Kidney (tissue), 13 donors: ENCODE measurements at regions not wholly inside any gene's neighbourhood (a gene's known extent, or its start where the extent isn't known, plus 50 kb on each side); places are given as distances from the start of the nearest gene placed in this dataset.

Experiments
- DNase-seq, 5 donors: peaks; one replicate each; pipeline ENCODE4 v3.0.0-alpha.2; 2013 to 2020
- FAIRE-seq: peaks from 2 replicates; lab custom pipeline; 2012; peaks lifted over from hg19 to GRCh38; lab: Jason Lieb, UNC
- H3K27ac ChIP-seq, 2 donors: one replicate each; pipeline ENCODE4 v1.7.0; 2013; ENCODE audit warnings: low read depth in 2 of 2, low read length in 2 of 2, inconsistent platforms in 1 of 2
- H3K27me3 ChIP-seq: one replicate; pipeline ENCODE4 v1.7.1; 2013; ENCODE audit warnings: low read length, inconsistent platforms; ENCODE audit not compliant: control insufficient read depth, insufficient read depth
- H3K36me3 ChIP-seq, 3 donors: one replicate each; pipeline versions ENCODE4 v1.7.0 to v1.7.1; 2013; ENCODE audit warnings: low read length in 3 of 3, control low read depth in 1 of 3, inconsistent platforms in 1 of 3; ENCODE audit not compliant: insufficient read depth in 3 of 3, control insufficient read depth in 2 of 3
- H3K4me1 ChIP-seq, 3 donors: one replicate each; pipeline versions ENCODE4 v1.7.0 to v1.7.1; 2013; ENCODE audit warnings: low read length in 3 of 3, inconsistent platforms in 1 of 3, low read depth in 1 of 3; ENCODE audit not compliant: control insufficient read depth in 2 of 3, insufficient read depth in 2 of 3
- H3K4me3 ChIP-seq, 3 donors: one replicate each; pipeline versions ENCODE4 v1.7.0 to v1.8.1; 2013; ENCODE audit warnings: low read length in 3 of 3, control low read depth in 1 of 3, inconsistent platforms in 1 of 3
- H3K9ac ChIP-seq, 3 donors: one replicate each; pipeline versions ENCODE4 v1.7.0 to v1.7.1; 2013; ENCODE audit warnings: low read length in 3 of 3, control low read depth in 1 of 3, inconsistent platforms in 1 of 3
- H3K9me3 ChIP-seq, 3 donors: one replicate each; pipeline versions ENCODE4 v1.7.0 to v1.7.1; 2013; ENCODE audit warnings: low read length in 3 of 3, control low read depth in 1 of 3, inconsistent platforms in 1 of 3; ENCODE audit not compliant: control insufficient read depth in 2 of 3, insufficient read depth in 1 of 3
- intact Hi-C: fragments of 100-400 bp; cut with DNase I; formaldehyde crosslinking; loops from one replicate; pipeline ENCODE4 v1.11.1; 2022
- TF ChIP-seq, protein P1 (sequence below): IDR thresholded peaks from 3 replicates; pipeline ENCODE4 v1.5.1; 2012; ENCODE audit warnings: mild to moderate bottlenecking, moderate library complexity, borderline replicate concordance; ENCODE audit not compliant: insufficient read depth; ENCODE audit errors: extremely low read depth
- donor health status: control.
- donor health status: control.
- donor health status: control.
- donor health status: control.
- donor health status: control.
- donor health status: DM: yes; HTN: yes; CAD: no.
- donor health status: Normal renal cell carcinoma (clear cell type).

DNA sequence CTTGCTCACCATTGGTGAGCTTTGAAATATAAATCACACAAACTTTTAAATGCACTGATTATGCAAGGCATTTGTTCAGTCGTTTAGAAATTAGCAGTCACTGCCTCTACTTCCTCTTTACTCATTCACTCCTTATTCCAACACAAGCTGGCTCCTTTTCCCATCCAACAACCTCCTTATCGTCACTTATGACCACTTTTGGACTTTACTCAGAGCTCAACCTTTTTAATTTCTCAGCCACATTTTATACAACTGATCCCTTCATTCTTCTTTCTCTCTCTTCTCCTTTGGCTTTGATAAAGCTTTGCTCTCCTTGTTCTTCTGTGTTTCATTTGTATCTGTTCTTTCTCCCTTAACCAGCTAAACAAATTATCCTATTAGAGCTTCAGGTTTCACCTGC lies 126.4 kb upstream of the PLEKHA5 start:
- no peaks in the 10 kb centered on the region for H3K27me3 ChIP-seq
- no peaks in the 10 kb centered on the region for H3K9me3 ChIP-seq
- DNase-seq (no peak), FAIRE-seq (no peak)
- TF ChIP-seq, protein P1, sequence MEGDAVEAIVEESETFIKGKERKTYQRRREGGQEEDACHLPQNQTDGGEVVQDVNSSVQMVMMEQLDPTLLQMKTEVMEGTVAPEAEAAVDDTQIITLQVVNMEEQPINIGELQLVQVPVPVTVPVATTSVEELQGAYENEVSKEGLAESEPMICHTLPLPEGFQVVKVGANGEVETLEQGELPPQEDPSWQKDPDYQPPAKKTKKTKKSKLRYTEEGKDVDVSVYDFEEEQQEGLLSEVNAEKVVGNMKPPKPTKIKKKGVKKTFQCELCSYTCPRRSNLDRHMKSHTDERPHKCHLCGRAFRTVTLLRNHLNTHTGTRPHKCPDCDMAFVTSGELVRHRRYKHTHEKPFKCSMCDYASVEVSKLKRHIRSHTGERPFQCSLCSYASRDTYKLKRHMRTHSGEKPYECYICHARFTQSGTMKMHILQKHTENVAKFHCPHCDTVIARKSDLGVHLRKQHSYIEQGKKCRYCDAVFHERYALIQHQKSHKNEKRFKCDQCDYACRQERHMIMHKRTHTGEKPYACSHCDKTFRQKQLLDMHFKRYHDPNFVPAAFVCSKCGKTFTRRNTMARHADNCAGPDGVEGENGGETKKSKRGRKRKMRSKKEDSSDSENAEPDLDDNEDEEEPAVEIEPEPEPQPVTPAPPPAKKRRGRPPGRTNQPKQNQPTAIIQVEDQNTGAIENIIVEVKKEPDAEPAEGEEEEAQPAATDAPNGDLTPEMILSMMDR: no peak
- intact Hi-C loops: no loop called here
- H3K9ac ChIP-seq: no peak overlapping the region
- H3K36me3 ChIP-seq: no peaks in the 10 kb centered on the region
- no peak overlapping the region for H3K27ac ChIP-seq
- no peak overlapping the region for H3K4me3 ChIP-seq
- H3K4me1 ChIP-seq: no peaks in the 10 kb centered on the region

DNA sequence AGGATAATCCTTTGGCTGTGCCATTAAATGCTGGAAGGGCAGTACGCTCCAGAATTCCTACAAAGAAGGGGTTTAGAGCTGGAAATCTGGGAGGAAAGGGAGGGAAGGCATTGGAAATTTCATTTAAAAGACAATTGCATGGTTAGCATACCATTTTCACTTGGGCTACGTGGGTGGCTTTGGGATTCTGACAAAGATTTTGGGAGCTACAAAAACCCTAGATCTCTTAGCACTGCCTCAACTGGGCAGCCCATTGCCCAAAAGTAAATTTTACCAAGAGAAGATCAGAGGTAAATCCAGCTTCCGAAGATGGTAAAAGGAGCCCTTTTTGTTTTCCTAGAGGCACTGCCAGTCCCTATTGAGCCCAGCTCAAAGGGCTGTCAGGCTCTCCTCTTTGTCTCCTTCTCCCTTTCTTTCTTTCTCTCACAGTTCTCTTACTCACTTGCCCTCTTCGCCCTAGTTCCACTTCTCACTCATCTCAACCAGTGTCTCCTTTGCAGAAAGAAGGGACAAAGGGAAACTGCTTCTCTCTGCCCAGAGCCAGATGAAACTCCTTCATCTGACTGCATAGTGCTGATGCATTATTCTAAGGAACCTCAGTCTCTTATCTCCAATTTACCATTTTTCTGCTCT lies 125.4 kb upstream of the PLEKHA5 start:
- H3K27me3 ChIP-seq: no peaks in the 10 kb centered on the region
- no peak for DNase-seq
- intact Hi-C loops: no loop called here
- no peak for FAIRE-seq
- no peaks in the 10 kb centered on the region for H3K4me1 ChIP-seq
- no peak overlapping the region for H3K9ac ChIP-seq
- H3K9me3 ChIP-seq: no peaks in the 10 kb centered on the region
- TF ChIP-seq, protein P1: no peak
- no peaks in the 10 kb centered on the region for H3K36me3 ChIP-seq
- H3K4me3 ChIP-seq: no peak overlapping the region
- H3K27ac ChIP-seq: no peak overlapping the region

DNA sequence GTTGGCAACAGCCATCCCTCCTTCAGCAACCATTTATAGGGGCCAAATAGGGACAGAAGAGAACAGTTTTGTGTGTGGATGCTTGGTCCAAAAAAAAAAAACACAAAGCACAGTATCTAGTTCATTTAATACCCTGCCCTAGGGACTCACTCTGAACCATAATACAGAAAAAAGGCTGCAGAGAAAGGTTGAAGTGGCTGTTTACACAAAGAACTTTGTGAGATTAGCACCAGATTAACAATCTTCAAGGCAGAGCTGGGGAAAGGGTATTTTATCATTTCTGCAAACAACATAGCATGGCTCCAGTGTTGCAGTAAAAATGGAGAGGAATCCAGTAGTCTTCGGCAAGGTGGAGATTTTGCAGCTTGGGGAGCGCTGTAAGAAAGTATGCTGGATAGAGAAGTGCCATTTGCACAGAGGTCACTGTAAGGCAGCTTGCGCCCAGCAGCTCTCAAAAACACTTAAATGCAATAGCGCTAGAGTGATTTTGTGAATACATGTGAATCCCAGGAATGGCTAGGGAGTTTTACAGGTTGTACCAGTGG lies 124.2 kb upstream of the PLEKHA5 start:
- H3K4me3 ChIP-seq: no peak overlapping the region
- no peaks in the 10 kb centered on the region for H3K36me3 ChIP-seq
- no peaks in the 10 kb centered on the region for H3K4me1 ChIP-seq
- no peak overlapping the region for H3K9ac ChIP-seq
- intact Hi-C loops: no loop called here
- no peak for DNase-seq
- TF ChIP-seq, protein P1: no peak
- no peaks in the 10 kb centered on the region for H3K9me3 ChIP-seq
- no peak for FAIRE-seq
- no peak overlapping the region for H3K27ac ChIP-seq
- H3K27me3 ChIP-seq: no peaks in the 10 kb centered on the region
